ENCODE measurements at regions not wholly inside any gene's neighbourhood (a gene's known extent, or its start where the extent isn't known, plus 50 kb on each side); places are given as distances from the start of the nearest gene placed in this dataset.

DNA sequence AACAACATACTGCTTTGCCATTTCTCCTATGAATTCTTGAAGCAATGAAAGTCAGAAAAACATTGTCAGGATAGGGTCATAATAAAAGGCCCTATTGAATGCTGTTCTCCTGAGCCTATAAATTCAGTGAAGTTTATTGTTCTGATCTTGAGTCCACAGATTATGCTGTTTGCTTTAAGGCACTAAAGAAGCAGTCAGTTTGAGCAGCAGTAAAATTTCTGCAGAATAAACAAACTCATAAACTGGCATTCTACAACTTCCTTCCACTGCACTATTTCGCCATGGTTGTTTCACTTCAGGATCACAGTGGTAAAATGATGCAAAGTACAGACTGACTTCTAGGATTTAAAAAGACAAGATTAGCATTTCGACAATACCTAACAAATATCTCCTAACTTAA lies 503.2 kb downstream of the SH2D4B start:
- Mint-ChIP-seq H3K9me3 (peaks cover 1% of the 10 kb centered on the region), H3K4me1 (no peaks in the 10 kb centered on the region), H3K4me3 (no peak overlapping the region), H3K27ac (no peak overlapping the region), H3K36me3 (no peaks in the 10 kb centered on the region), H3K27me3 (peaks cover 3% of the 10 kb centered on the region)
- ATAC-seq (ENCODE audit: low read depth) (no peak), DNase-seq (no peak)
- POLR2A ChIA-PET = no interaction called here

DNA sequence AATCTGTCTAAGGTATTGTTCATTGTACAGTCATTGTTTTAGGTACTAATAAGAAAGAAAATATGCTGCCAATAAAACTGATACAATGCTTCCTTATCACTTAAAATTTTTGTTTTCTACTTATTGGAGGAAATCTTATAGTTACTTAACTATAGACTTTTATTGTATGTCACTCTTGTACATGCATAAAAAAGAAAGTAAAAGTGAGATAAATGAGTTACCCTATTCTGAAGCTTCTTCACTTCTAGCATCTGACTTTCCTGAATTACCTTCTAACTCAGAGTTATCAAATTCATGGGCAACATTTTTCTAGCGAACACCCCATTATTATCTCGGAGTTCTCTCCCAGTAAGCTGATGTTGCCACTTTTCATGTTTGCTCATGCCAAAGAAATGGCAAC lies 504.9 kb downstream of the SH2D4B start:
- Mint-ChIP-seq H3K27me3 (peaks cover 3% of the 10 kb centered on the region), H3K4me1 (no peaks in the 10 kb centered on the region), H3K27ac (no peak overlapping the region), H3K4me3 (no peak overlapping the region), H3K9me3 (no peaks in the 10 kb centered on the region), H3K36me3 (no peaks in the 10 kb centered on the region)
- POLR2A ChIA-PET = no interaction called here
- ATAC-seq (ENCODE audit: low read depth) (no peak), DNase-seq (no peak)

DNA sequence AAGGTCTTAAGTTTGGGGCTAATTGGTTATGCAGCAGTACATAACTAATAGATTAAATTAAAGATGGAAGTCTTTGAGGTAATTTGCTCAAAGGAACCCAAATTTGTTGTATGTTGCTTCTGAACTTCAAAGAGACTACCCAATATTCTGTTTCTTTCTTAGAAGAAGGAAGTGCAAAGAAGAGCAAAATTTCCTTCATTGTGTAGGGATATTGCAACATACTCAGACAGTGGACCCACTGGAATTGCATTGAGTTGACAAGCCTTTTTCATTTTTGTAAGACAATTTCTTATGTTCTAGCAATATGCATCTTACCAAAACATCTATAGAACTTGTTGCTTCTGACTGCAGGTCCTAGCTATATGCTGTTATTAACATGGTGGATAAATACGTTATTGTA lies 527.8 kb downstream of the SH2D4B start:
- Mint-ChIP-seq H3K9me3 (no peaks in the 10 kb centered on the region), H3K27ac (no peak overlapping the region), H3K4me3 (no peak overlapping the region), H3K27me3 (no peaks in the 10 kb centered on the region), H3K36me3 (no peaks in the 10 kb centered on the region), H3K4me1 (no peaks in the 10 kb centered on the region)
- ATAC-seq (ENCODE audit: low read depth) (no peak), DNase-seq (no peak)
- POLR2A ChIA-PET = no interaction called here

DNA sequence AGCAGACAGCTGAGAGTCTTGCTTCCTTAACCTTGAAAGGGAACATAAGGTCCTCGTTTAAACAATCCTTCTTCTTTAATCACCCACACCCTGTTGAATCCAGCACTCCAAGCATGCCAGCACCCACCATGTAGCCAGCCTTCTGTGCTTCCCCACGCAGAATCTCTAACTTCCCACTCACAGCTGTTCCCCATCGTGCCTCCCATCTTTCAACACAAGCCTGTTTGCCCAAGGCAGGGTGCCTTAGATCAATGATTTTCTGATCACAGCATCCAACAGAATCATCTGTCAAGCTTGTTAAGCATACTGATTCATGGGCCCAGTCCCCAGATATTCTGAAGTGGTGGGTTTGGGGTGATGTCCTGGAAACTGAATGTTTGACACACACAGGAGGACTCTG lies 530.8 kb downstream of the SH2D4B start:
- POLR2A ChIA-PET = no interaction called here
- DNase-seq = no peak
- H3K36me3 Mint-ChIP-seq = no peaks in the 10 kb centered on the region
- no peak overlapping the region for H3K4me3 Mint-ChIP-seq
- H3K4me1 Mint-ChIP-seq = no peaks in the 10 kb centered on the region
- H3K9me3 Mint-ChIP-seq = no peaks in the 10 kb centered on the region
- H3K27me3 Mint-ChIP-seq = no peaks in the 10 kb centered on the region
- no peak for ATAC-seq (ENCODE audit: low read depth)
- H3K27ac Mint-ChIP-seq = no peak overlapping the region

DNA sequence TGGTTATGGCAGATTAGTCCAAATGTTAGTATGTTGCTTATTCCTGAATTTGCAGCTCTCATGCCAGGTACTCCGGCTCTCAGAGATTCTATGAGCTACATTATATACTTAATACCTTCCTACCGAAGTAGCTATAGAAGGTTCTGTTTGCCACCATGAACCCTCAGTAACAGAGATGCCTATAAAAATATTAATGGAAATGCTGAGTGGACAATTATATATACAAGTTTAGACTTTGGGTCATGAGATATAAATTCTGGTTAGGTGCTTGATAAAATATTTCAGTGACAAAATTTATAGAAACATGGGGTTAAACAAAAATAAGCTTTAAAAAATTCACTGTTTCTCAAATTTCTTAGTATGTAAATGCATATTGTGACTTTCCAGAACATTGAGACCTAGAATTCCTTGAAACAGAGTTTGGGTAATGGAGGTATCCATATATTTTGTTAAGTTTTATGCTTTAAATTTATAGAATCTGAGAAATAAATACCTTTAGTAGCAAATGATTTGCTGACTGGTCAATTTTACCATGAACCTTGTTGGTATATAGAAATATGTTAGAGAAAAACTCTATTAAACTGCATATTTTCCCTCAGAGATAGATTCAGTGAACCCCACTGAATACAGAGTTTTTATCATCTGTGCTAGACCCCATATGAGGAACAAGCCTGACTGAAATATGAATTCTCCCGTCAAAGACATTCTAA lies 533.5 kb downstream of the SH2D4B start:
- no peaks in the 10 kb centered on the region for H3K9me3 Mint-ChIP-seq
- no peak overlapping the region for H3K4me3 Mint-ChIP-seq
- H3K27ac Mint-ChIP-seq = no peak overlapping the region
- DNase-seq (no peak), ATAC-seq (ENCODE audit: low read depth) (no peak)
- POLR2A ChIA-PET = no interaction called here
- H3K27me3 Mint-ChIP-seq = no peaks in the 10 kb centered on the region
- H3K4me1 Mint-ChIP-seq = no peaks in the 10 kb centered on the region
- H3K36me3 Mint-ChIP-seq = no peaks in the 10 kb centered on the region

DNA sequence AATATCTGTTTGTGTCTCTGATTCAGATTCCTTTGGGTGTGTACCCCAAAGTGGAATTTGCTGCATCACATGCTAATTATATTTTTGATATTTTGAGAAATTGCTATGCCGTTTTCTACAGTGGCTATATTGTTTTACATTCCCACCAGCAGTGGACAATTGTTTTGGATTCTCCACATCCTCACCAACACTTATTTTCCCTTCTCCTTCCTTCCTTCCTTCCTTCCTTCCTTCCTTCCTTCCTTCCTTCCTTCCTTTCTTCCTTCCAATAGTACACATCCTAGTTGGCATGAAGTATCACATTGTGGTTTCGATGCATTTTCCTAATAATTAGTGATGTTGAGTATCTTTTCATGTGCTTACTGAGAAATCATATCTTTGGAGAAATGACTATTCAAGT lies 535.5 kb downstream of the SH2D4B start:
- POLR2A ChIA-PET = no interaction called here
- Mint-ChIP-seq H3K27me3 (no peaks in the 10 kb centered on the region), H3K27ac (no peak overlapping the region), H3K4me1 (no peaks in the 10 kb centered on the region), H3K36me3 (no peaks in the 10 kb centered on the region), H3K4me3 (no peak overlapping the region), H3K9me3 (no peaks in the 10 kb centered on the region)
- DNase-seq (no peak), ATAC-seq (ENCODE audit: low read depth) (no peak)

DNA sequence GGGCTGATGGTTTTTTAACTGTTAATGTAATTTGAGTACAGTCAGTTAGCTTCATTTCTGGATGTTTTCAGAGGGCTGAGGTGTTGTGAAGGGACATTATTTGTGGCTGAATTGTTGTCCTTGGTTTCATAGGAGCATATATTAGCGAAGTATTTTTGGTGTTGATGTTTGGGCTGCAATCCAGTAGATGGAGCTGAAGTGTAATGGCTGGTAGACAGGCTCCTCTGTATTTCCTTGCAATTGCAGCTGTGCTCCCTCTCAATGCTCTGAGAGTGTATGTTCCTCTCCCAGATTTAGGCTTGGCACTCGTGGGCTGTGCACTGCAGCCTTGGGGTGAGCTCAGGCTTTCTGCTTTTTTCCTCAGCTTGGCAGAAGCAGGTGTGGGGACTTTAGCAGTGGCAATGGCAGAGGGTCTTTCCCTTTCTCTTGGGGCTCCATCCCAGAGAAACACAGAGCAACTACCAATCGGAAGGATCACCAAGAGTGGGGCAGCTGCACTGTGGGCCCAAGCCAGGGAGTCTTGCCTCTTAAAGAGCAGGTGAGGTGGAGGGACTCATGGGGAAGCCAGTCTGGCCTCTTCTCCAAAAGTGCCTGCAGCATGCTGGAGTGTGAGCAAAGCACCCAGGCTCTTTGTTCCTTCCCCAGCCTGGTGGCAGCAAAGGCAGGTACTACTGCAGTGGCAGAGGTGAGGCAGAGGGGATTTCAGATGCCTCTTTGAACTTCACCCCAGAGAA lies 544.4 kb downstream of the SH2D4B start:
- ATAC-seq (ENCODE audit: low read depth) = no peak
- no peaks in the 10 kb centered on the region for H3K4me1 Mint-ChIP-seq
- POLR2A ChIA-PET = no interaction called here

DNA sequence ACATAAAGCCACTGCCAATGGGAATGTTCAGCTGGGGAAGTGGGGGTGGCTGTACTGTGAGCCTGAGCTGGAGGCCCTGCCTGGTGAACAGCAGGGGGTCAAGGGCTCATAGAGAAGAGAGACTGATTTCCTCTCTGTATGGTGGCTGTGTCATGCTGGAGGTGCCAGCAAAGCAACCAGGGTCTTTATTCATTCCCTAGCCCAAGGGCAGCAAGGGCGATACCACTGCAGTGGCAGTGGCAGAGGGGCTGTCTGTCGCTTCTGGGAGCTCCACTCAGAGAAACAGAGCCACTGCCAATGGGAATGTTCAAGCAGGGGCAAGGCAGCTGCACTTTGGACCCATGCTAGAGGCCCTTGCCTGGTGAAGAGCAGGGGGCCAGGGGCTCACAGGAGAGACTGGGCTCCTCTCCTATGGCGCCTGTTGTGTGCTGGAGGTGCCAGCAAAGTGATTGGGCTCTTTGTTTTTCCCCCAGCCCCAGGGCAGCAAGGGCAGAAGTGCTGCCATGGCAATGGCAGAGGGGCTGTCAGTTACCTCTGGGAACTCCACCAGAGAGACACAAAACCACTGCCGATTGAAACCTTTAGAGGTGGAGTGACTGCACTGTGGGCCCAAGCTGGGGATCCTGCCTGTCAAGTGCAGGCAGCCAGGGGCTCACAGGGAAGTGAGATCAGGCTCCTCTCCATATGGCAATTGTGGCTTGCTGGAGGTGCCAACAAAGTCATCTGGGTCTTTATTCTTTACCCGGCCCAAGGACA lies 545.1 kb downstream of the SH2D4B start:
- Mint-ChIP-seq H3K4me1 (no peaks in the 10 kb centered on the region), H3K36me3 (no peaks in the 10 kb centered on the region), H3K4me3 (no peak overlapping the region), H3K27ac (no peak overlapping the region), H3K27me3 (no peaks in the 10 kb centered on the region), H3K9me3 (no peaks in the 10 kb centered on the region)
- ATAC-seq (ENCODE audit: low read depth) (no peak), DNase-seq (no peak)
- POLR2A ChIA-PET = no interaction called here

More for the DNA sequence above, 544.4 kb downstream of the SH2D4B start:
- no peak overlapping the region for H3K27ac Mint-ChIP-seq
- no peak overlapping the region for H3K4me3 Mint-ChIP-seq
- H3K27me3 Mint-ChIP-seq = no peaks in the 10 kb centered on the region
- DNase-seq = no peak
- H3K9me3 Mint-ChIP-seq = no peaks in the 10 kb centered on the region
- no peaks in the 10 kb centered on the region for H3K36me3 Mint-ChIP-seq

DNA sequence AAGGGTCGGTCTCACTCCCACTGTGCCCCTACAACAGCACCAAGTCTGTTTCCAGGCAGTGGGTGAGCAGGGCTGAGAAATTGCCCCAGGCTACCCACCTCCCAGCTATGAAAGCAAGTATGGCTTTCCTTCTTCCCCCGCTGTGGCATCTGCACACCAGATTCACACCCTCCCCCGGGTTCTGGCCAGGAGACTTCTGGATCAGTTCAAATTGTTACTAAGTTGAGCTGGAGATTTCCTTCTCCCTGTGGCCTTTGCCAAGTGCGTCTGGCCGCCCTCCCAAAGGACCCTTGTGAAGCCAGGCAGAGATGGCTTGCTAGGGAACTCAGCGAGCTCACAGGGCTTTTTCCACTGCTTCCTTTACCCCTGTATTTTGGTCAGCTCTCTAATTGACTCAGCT lies 555.4 kb downstream of the SH2D4B start:
- DNase-seq (no peak), ATAC-seq (ENCODE audit: low read depth) (no peak)
- Mint-ChIP-seq H3K9me3 (no peaks in the 10 kb centered on the region), H3K36me3 (no peaks in the 10 kb centered on the region), H3K4me3 (no peak overlapping the region), H3K27ac (no peak overlapping the region), H3K27me3 (no peaks in the 10 kb centered on the region), H3K4me1 (no peaks in the 10 kb centered on the region)
- POLR2A ChIA-PET = no interaction called here

DNA sequence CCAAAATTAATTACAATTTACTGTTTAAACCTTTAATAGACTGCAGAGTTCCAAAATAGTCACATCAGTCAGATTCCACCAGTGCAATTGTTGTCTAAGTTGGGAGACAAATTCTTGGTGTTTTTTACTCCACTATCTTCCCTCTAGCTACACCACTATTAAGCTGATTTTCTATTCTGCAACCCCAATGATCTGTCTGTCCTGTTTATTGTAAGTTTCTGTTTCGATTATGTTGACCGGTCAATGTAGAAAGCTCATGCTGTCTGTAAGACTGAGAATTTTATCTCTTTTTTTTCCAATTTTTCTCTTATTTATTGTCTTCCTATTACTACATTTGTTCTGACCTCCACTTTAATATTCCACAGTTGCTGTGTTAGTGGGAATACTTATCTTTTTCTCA lies 557.5 kb downstream of the SH2D4B start:
- Mint-ChIP-seq H3K36me3 (no peaks in the 10 kb centered on the region), H3K9me3 (no peaks in the 10 kb centered on the region), H3K27ac (no peak overlapping the region), H3K27me3 (no peaks in the 10 kb centered on the region), H3K4me3 (no peak overlapping the region), H3K4me1 (no peaks in the 10 kb centered on the region)
- ATAC-seq (ENCODE audit: low read depth) = no peak
- no peak for DNase-seq
- POLR2A ChIA-PET = no interaction called here

DNA sequence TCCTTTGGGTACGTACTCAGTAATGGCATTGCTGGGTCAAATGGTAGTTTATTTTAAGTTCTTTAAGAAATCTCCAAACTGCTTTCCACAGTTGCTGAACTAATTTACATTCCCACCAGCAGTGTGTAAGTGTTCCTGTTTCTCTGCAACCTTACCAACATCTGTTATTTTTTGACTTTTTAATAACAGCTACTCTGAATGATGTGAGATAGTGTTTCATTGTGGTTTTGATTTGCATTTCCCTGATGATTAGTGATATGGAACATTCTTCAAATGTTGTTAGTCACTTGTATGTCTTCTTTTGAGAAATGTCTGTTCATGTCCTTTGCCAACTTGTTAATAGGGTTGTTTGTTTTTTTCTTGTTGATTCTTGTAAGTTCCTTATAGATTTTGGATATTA lies 558.9 kb downstream of the SH2D4B start:
- DNase-seq = no peak
- Mint-ChIP-seq H3K4me1 (no peaks in the 10 kb centered on the region), H3K36me3 (no peaks in the 10 kb centered on the region), H3K9me3 (no peaks in the 10 kb centered on the region), H3K4me3 (no peak overlapping the region), H3K27ac (no peak overlapping the region), H3K27me3 (no peaks in the 10 kb centered on the region)
- POLR2A ChIA-PET = no interaction called here
- ATAC-seq (ENCODE audit: low read depth) = no peak

DNA sequence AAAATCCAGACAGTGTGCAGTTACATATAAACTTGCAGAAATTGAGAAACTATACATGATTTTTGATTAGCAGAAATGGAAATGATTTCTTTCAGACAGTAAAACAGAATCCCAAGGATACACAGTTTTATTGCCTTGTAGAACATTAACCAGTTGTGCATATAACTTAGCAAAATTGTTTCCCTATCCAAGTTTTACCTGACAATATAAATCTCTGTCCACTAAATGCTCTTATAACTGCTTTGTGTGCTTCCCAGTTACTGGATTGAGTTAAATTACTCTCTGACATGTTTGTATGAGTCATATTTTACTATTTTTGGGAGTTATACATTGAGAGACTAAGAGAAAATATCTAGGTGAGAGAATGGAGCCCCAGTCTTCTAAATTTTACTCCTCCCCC lies 563.4 kb downstream of the SH2D4B start:
- ATAC-seq (ENCODE audit: low read depth) (no peak), DNase-seq (no peak)
- H3K4me3 Mint-ChIP-seq = no peak overlapping the region
- no peaks in the 10 kb centered on the region for H3K4me1 Mint-ChIP-seq
- no peaks in the 10 kb centered on the region for H3K9me3 Mint-ChIP-seq
- H3K27ac Mint-ChIP-seq = no peak overlapping the region
- no peaks in the 10 kb centered on the region for H3K27me3 Mint-ChIP-seq
- POLR2A ChIA-PET = no interaction called here
- H3K36me3 Mint-ChIP-seq = no peaks in the 10 kb centered on the region

DNA sequence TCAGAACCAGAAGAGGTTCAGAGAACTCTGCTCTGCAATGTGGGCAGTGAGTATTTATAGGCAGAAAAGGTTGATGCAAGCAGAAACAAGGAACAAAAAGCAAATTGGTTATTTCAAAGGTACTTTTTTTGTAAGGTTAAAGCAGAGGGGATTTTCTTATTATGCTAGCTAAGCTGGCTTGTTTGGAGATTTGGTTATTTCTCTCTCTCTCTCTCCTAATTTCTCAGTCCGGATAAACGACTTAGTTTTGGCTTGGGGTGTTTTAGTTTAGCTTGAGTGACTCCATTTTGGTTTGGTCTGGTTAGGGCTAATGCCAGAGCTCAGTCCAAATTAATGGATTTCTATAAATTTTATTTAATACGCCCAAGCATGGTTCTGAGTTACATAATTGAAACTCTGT lies 566.8 kb downstream of the SH2D4B start:
- Mint-ChIP-seq H3K4me3 (no peak overlapping the region), H3K9me3 (no peaks in the 10 kb centered on the region), H3K4me1 (no peaks in the 10 kb centered on the region), H3K27ac (no peak overlapping the region), H3K27me3 (no peaks in the 10 kb centered on the region), H3K36me3 (no peaks in the 10 kb centered on the region)
- ATAC-seq (ENCODE audit: low read depth) = no peak
- no peak for DNase-seq
- POLR2A ChIA-PET = no interaction called here
